GM21529 (cell line): ENCODE measurements at regions not wholly inside any gene's neighbourhood (a gene's known extent, or its start where the extent isn't known, plus 50 kb on each side); places are given as distances from the start of the nearest gene placed in this dataset.
A peak's percentile ranks its signal among the peaks of the same experiment; 100 is the strongest.
"Not testable (repeated sequence)": the region's sequence is repeated elsewhere in the genome, so short reads cannot be mapped to it uniquely, and the experiment has no call there.

ENCODE experiments used
- ATAC-seq: cut with Tn5 transposase; IDR thresholded peaks from one replicate; pipeline ENCODE4 v1.9.1; 2021; ENCODE audit not compliant: unreplicated experiment

DNA sequence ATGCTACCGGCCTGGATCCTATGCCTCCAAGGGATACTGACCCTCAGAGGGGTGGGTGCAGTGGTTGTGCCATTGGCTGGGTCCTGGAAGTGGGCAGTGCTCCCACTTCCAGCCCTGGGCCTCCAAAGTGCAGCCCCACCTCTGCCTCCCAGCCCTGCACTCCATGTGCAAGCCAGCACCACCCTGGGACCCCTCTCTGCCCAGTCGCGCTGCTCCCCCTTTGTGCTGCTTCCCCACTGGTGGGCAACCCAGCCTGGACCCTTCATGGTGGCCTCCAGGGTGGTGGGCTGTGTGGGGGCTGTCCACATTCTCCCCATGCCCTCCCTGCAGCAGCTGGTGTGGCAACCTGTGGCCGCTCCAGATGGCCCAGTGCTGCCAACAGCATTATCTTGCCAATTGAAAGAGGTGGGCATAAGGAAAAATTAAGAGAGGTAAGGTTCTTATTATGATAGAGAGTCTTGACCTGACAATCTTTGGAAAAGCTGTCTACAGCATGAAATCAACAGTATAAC lies 309.7 kb downstream of the GUCY2F start:
- ATAC-seq = no peak

DNA sequence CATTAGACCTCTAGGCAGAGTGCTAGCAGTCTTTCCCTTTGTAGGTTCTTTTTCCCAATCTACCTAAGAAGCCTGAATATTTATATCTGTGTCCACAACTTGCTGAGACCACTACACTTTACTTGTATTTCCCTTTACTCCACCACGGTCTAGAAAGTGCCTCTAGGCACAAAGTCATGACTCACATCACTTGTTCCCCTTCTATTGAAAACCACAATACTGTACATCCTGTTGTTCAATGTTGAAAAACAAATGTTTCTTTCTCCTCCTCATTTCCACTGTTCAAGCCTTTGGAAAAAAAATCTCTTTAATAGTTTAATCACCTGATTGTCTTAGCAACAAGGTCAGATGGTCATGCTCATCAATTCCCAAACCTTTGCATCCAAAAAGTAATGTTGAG lies 326.7 kb downstream of the GUCY2F start:
- ATAC-seq = no peak

DNA sequence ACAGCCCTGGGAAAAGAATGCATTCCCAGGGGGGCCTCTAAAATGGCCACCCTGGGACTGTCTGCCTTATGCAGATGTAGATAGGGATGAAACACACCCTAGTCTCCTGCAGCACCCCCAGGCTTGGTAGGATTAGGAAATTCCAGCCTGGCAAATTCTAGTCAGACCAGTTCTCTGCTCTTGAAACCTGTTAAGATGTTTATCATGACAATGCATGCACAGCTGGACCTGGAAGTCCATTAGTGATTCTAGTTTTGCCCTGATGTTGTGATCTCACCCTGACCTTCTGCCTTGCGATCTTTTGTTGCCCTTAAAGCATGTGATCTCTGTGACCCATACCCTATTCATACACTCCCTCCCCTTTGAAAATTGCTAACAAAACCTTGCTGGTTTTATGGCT lies 337.7 kb downstream of the GUCY2F start:
- not testable (repeated sequence) for ATAC-seq

DNA sequence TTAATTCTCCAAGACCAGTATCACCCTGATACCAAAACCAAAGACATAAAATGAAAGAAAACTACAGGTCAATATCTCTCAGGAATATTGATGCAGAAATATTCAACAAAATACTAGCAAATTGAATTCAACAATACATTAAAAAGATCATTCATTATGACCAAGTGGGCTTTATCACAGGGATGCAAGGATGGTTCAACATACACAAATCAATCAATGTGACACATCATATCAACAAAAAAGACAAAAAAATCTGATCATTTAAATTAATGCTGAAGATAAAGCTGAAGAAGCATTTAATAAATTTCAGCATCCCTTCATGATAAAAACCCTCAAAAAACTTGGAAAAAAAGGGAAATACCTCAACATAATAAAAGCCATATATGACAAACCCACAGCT lies 341.4 kb downstream of the GUCY2F start:
- ATAC-seq = no peak

DNA sequence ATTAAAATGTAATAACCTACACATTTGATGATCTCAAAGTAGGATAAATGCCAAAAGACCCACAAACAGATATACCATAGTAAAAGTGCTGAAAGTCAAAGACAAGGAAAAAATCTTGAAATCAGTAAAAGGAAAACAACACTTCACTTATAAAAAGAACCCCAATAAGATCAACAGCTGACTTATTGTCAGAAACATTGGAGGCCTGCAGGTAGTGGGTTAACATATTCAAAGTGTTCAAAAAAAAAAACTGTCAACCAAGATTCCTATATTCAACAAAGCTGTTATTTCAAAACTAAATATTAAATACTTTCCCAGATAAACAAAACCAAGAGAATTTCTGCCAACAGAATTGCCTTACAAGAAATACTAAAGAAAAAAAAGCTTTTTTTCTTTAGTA lies 347.1 kb downstream of the GUCY2F start:
- ATAC-seq = no peak

DNA sequence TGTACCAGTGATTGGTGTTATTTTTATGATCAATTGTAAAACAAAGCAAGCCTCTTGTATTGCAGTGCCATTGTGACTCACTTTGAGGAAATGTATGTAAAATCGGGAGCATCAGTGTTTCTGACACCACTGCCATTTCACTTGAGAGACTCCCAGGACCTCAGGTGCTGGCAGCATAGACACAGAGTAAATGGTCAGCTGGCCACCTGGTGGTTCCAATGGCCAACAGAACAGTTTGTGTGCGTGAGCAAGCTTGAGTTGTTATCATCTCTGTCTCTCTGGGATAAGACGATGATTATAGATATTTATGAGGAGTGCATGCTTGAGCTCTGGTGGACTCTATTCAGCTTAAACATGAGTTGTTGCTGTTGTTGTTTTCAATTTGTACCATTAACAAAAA lies 356.6 kb downstream of the GUCY2F start:
- ATAC-seq = no peak

DNA sequence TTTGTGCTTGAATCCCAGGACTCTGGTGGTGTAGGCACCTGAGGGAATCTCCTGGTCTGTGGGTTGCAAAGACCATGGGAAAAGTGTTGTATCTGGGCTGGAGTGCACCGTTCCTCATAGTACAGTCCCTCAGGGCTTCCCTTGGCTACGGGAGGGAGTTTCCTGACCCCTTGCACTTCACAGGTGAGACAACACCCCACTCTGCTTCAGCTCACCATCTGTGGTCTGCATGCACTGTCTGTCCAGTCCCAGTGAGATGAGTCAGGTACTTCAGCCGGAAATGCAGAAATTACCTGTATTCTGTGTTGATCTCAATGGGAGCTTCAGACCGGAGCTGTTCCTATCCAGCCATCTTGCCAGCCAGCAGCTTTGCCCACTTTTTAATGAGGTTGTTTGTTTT lies 353.0 kb upstream of the IRS4 start:
- no peak for ATAC-seq

DNA sequence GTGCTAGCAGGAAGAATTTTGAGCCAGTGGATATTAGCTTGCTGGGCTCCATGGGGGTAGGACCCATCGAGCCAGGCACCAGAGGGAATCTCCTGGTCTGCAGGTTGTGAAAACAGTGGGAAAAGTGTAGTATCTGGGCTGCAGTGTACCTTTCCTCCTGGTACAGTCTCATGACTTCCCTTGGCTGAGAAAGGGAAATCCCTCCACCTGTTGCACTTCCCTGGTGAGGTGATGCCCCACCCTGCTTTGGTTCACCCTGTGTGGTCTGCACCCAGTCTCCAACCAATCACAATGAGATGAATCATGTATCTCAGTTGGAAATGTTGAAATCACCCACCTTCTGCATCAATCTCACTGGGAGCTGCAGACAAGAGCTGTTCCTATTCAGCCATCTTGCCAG lies 341.4 kb upstream of the IRS4 start:
- no peak for ATAC-seq

DNA sequence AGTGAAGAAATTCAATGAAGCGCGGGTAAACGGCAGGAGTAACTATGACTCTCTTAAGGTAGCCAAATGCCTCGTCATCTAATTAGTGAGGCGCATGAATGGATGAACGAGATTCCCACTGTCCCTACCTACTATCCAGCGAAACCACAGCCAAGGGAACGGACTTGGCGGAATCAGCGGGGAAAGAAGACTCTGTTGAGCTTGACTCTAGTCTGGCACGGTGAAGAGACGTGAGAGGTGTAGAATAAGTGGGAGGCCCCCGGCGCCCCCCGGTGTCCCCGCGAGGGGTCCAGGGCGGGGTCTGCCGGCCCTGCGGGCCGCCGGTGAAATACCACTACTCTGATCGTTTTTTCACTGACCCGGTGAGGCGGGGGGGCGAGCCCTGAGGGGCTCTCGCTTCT lies 317.8 kb upstream of the IRS4 start:
- ATAC-seq = not testable (repeated sequence)

DNA sequence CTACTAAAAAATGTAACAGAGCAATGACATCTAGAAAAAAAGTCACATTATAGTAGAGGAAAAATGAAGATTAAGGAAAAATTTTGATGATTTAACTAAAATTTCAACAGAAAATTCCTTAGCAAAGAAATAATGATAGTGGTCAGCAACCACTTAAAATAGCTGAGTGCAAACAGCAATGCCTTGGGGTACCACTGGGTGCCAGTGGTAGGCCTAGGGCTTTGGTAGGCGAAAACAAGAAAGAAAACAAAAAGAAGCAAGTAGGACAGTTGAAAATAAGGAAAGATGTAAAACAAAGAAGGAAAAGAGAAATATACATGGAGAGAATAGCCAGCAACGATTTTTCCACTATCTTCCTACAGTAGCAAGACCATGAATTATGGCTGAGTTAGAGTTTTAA lies 313.5 kb upstream of the IRS4 start:
- no peak for ATAC-seq

DNA sequence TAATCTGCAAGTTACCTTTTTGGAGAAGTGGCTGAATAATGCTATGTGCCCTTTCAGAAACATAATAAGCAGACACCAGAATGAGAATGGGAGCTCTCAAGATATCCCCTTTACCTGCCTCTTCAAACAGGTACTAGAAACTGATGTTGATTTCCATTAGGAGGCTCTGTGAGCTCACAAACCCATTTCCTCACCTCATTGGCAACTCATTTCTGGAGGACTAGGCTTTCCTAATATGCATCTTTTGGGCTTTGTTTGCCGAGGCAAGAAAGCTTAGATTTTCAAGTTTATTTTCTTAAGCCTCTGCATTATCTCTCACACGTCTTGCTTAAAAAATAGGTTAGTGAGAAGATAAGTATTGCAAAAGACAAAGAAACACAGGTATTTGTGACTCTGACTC lies 313.1 kb upstream of the IRS4 start:
- ATAC-seq = no peak

DNA sequence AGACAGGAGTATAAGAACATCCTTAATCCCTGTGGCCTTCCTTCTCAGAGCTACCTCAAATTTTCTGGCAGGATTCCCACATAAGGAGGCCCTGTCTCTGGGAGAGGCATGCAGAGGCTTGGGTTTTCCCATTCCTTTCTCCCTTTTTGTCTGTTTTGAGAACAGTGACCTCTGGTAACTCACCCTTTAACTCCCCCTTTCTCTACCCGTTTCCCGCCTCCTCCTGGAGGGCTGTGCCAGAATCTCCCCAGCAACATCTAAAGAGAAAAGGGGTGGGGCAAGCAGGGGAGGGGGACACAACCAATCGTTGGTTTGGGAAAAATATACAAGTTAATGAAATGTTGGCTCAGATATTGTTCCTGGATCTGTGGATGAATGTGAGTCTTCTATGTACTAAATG lies 303.7 kb upstream of the IRS4 start:
- ATAC-seq = no peak

DNA sequence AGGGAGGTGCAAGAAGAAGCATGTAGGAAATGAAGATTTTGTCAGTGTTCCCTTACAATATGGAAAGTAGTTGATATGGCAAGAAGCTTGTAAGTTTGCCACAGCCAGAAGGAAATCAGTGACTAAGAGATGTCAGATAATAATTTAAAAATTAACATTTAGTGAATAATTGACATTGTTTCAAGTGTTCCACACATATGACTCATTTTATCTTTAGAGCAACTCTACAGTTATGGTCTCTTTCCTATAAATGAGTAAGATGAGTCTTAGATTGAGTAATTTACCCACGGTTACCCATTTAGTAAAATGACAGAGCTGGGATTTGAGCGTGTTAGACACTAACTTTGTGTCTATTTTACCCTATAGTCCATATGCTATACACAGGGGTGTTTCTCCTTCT lies 300.3 kb upstream of the IRS4 start:
- ATAC-seq = peak; percentile 76

DNA sequence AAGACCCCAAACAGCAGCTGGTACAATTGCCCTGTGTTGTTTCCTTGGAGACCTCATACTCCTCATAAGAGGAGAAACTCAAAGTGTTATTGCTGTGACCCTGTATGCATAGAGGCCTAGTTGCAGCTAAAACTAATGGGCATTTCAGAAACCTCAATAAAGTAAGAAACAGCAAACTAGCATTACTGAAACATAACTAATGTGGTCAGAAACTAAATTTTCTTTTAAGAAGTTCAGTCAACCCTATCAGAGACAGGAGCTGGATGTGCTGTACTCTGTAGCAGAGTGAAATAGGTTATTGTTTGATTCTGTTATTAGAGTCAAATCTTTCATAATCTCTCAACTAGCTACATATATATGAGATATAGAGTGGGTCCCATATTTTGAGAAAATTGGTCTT lies 257.5 kb upstream of the IRS4 start:
- no peak for ATAC-seq

DNA sequence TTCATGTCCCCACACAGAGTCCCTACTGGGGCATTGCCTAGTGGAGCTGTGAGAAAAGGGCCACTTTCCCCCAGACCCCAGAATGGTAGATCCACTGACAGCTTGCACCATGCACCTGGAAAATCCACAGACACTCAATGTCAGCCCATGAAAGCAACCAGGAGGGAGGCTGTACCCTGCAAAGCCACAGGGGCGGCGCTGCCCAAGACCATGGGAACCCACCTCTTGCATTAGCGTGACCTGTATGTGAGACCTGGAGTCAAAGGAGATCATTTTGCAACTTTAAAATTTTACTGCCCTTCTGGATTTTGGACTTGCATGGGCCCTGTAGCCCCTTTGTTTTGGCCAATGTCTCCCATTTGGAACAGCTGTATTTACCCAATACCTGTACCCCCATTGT lies 236.5 kb upstream of the IRS4 start:
- not testable (repeated sequence) for ATAC-seq

DNA sequence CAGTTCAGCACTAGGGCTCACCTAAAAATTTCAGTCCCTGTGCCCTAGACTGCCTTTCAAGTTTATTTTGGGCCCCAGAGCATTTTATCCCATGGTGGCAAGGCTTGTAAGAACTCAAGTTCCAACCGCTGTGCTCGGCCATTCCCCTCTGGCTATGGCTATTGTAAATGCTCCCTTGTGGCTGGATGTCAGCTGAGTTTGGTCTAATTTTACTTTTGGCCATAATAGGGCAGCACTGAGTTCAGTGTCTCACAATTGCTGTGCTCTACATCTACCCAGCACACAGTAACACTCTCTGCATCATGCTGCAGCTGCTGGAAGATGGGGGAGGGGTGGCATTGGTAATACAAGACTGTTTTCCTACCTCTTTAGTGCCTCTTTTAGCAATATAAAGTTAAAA lies 210.8 kb upstream of the IRS4 start:
- no peak for ATAC-seq

DNA sequence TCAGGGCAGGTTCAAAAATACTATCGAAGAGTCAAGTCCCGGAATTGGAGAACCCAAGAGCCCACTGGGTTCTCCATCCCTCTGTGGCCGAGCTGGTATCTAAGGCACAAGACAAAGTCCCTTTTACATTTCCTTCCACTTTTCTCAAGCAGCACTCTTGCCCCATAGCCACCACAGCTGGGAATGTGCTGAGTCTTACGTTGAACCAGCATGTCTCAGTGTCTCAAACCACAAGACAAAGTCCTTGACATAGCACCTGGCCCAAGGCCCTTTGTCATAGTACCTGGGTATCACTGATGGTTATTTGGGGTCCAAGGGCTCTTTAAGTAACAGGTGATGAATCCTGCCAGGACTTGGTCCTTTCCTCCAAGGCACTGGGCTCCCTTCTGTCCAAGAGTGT lies 210.2 kb upstream of the IRS4 start:
- ATAC-seq = no peak

DNA sequence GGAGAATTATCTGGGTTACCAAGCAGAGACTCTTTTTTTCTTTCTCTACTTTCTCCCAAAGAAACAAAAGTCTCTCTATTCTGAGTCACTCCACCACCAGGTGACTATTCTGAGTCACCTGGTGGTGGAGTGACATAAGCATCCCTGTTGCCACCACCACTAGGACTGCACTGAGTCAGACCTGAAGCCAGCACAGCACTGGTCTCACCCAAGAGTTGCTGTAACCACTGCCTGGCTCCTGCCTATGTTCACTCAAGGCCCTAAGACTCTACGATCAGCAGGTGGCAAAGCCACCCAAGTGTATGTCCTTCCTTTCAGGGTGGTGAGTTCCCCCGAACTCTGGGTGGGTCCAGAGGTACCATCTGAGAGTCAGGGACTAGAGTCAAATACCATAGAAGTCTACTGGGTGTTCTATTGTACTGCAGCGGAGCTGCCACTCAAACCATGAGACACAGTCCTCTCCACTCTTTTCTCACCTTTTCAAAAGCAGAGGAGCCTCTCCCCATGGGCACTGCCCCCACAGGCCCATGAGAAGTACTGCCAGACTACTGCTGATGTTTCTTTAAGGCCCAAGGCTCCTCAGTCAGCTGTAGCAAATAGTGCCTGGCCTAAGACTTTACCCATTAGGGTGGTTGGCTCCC lies 209.6 kb upstream of the IRS4 start:
- ATAC-seq = no peak

DNA sequence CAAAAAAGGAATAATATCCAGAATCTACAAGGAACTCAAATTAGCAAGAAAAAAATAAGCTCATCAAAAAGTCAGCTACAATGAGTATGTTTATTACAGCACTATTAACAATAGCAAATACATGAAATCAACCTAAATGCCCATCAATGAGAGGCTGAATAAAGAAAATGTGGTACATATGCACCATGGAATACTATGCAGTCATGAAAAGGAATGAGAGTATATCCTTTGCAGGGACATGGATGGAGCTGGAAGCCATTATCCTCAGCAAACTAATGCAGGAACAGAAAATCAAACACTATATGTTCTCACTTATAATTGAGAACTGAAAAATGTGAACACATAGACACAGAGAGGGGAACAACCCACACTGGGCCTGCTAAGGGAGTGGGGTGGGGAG lies 178.4 kb upstream of the IRS4 start:
- ATAC-seq = no peak

DNA sequence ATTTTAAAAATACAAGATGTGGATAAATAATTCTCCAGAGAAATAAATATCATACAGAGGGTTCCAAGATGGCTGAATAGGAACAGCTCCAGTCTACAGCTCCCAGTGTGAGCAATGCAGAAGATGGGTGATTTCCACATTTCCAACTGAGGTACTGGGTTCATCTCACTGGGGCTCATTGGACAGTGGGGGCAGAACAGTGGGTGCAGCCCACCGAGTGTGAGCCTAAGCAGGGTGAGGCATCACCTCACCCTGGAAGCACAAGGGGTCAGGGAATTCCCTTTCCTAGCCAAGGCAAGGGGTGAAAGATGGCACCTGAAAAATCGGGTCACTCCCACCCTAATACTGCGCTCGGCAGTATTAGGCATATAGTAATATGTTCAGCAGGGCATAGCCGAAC lies 167.5 kb upstream of the IRS4 start:
- not testable (repeated sequence) for ATAC-seq

DNA sequence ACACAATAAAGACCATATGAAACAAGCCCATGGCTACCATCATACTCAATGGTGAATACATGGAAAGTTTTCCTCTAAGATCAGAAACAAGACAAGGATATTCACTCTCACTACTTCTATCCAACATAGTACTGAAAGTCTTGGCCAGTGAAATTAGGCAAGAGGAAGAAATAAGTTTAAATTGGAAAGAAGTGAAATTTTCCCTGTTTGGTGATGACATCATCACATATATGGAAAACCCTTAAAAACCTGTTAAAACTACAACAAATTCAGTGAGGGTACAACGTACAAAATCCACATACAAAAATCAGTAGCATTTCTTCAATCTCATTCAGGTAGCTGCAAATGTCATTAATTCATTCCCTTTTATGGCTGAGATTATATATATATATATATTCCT lies 164.0 kb upstream of the IRS4 start:
- no peak for ATAC-seq

DNA sequence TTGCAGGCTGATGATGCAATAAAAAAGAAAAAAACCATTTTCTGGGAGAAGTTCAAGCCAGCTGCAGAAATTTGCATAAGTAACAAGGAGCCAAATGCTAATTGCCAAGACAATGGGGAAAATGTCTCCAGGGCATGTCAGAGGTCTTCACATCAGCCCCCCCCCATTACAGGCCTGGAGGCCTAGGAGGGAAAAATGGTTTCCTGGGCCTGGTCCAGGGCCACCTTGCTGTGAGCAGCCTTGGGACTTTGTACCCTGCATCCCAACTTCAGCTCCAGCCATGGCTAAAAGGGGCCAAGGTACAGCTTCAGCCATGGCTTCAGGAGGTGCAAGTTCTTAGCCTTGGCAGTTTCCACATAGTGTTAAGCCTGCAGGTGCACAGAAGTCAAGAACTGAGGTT lies 160.0 kb upstream of the IRS4 start:
- not testable (repeated sequence) for ATAC-seq

DNA sequence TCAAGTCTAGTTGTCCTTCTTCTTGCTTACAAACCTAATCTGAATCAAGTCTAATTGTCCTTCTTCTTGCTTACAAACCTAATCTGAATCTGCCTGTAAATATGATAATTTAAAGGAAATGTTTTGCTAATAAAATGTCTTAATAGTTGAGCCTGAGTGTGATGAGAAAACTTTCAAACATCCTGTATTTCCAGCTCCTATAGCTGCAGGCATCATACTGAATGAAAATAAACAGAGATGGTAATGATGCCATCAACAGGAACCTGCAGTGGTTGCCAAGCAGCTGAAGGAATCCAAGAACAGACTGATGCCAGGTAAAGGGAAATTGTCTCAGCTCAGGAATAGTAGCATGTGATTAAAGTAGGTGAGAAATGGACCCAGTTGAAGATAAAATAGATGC lies 156.1 kb upstream of the IRS4 start:
- ATAC-seq = no peak
